BE2C (cell line): ENCODE measurements at regions not wholly inside any gene's neighbourhood (a gene's known extent, or its start where the extent isn't known, plus 50 kb on each side); places are given as distances from the start of the nearest gene placed in this dataset.

Experiments used
- DNase-seq: peaks from one replicate; pipeline ENCODE4 v3.0.0-alpha.2; 2020
- H3K27me3 ChIP-seq: fragments of 250-450 bp; sonication (Bioruptor Pico); 2 replicates; pipeline ENCODE4 v1.5.1; 2020; ENCODE audit warnings: mild to moderate bottlenecking
- H3K36me3 ChIP-seq: fragments of 250-450 bp; sonication (Bioruptor Pico); 2 replicates; pipeline ENCODE4 v1.5.1; 2020; ENCODE audit warnings: mild to moderate bottlenecking
- H3K4me1 ChIP-seq: fragments of 250-450 bp; sonication (Bioruptor Pico); 2 replicates; pipeline ENCODE4 v1.5.1; 2020
- H3K4me3 ChIP-seq: 2 replicates; pipeline ENCODE4 v1.5.1; 2011; ENCODE audit warnings: low read depth, low read length
- H3K9me3 ChIP-seq: fragments of 250-450 bp; sonication (Bioruptor Pico); 2 replicates; pipeline ENCODE4 v1.5.1; 2020
- TF ChIP-seq, protein P1 (sequence below): IDR thresholded peaks from 2 replicates; pipeline ENCODE4 v1.5.1; 2012; ENCODE audit warnings: mild to moderate bottlenecking, low read depth, low read length

DNA sequence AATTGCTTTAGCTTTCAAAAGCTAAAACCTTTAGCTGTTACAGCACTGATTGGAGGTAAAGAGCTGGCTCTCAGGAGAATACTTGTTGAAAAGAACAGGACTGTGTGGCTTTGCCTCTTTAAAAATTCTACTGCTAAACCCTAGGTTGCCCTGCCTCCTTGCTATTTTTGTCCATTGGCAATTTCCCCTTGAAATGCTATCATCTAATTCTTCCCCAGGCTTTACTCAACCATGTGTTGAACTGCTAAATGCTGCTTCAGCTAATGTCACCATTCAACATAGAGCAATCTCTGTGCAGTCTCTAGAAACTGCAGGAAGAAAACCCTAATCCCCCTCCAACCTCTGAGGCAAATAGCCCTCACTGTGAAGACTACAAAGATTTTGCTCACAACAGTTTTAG lies 203.7 kb upstream of the ARX start:
- no peaks in the 10 kb centered on the region for H3K36me3 ChIP-seq
- TF ChIP-seq, protein P1, sequence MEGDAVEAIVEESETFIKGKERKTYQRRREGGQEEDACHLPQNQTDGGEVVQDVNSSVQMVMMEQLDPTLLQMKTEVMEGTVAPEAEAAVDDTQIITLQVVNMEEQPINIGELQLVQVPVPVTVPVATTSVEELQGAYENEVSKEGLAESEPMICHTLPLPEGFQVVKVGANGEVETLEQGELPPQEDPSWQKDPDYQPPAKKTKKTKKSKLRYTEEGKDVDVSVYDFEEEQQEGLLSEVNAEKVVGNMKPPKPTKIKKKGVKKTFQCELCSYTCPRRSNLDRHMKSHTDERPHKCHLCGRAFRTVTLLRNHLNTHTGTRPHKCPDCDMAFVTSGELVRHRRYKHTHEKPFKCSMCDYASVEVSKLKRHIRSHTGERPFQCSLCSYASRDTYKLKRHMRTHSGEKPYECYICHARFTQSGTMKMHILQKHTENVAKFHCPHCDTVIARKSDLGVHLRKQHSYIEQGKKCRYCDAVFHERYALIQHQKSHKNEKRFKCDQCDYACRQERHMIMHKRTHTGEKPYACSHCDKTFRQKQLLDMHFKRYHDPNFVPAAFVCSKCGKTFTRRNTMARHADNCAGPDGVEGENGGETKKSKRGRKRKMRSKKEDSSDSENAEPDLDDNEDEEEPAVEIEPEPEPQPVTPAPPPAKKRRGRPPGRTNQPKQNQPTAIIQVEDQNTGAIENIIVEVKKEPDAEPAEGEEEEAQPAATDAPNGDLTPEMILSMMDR: no peak
- DNase-seq: no peak
- H3K4me1 ChIP-seq: no peaks in the 10 kb centered on the region
- no peak overlapping the region for H3K4me3 ChIP-seq
- H3K27me3 ChIP-seq: no peaks in the 10 kb centered on the region
- H3K9me3 ChIP-seq: no peaks in the 10 kb centered on the region

DNA sequence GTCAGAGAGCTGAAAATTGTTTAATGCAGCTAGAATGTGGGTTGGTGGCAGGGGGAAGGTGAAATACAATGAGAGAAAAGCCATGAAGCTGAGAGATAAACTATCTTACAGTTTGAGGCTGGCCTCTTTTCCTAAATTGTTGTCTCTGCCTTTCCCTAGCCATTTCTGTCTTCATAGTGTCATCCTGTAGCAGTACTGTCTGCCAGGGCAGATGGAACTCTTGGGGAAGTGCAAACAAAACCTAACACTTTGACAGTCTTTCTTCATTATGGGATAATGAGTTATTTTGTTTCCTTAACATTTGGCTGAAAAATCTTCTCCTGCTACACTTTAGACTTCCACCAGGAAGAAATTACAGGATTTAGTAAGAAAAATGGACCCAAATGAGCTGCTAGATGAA lies 197.8 kb upstream of the ARX start:
- H3K4me1 ChIP-seq: no peaks in the 10 kb centered on the region
- TF ChIP-seq, protein P1: no peak
- no peak for DNase-seq
- H3K4me3 ChIP-seq: no peak overlapping the region
- no peaks in the 10 kb centered on the region for H3K36me3 ChIP-seq
- H3K27me3 ChIP-seq: no peaks in the 10 kb centered on the region
- H3K9me3 ChIP-seq: no peaks in the 10 kb centered on the region

DNA sequence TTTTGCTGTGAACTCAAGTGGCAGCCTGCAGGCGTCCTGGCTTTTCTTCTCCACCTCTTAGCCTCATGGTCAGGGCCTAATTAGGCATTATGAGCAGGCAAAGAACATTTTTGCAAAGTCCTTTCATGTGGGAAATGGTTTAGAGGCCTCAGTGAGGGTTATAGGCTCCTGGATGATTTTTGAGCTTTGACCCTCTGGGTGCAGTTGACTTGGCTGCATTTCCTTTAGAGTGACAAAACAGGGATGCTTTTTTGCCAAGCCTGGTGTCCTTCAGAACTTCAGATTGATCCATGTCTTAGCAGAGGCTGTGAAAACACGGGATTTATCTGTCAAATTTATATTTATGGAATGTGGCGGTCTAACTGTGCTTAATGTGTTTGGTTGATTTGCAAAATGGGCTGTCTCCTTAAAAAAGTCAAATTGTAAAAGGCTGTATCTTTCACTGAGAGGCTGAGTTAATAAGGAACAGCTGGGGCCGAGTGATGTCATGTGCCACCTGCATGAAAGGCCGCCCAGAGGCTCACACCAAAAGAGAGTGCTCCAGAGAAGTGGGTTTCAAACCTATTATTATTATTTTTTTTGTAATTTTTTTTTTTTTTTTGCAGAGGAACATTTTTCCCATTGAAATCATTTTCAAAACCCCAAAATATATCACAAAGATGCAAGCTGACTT lies 192.2 kb upstream of the ARX start:
- DNase-seq: no peak
- Histone ChIP-seq H3K27me3 (no peaks in the 10 kb centered on the region), H3K4me1 (no peaks in the 10 kb centered on the region), H3K36me3 (no peaks in the 10 kb centered on the region), H3K4me3 (no peak overlapping the region), H3K9me3 (no peaks in the 10 kb centered on the region)
- TF ChIP-seq, protein P1: no peak

DNA sequence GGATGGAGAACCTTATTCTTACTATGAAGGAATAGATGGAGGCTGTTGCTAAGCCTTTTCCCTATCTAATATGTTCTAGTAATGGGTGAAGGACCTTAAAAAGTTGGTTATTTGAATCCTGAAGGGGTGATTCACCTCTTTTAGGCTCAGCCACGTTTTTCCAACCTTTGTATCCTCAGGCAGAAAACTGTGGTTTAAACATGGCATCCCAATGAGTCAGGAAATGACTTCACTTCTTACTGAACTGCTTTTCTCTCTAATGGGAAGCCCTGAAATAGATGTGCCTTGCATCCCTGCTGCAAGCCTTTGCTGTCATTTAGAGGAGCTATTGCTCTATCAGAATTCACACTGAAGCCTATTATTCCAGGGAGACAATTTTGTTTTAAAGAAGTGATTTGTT lies 191.0 kb upstream of the ARX start:
- DNase-seq: no peak
- TF ChIP-seq, protein P1: no peak
- Histone ChIP-seq H3K4me3 (no peak overlapping the region), H3K36me3 (no peaks in the 10 kb centered on the region), H3K27me3 (no peaks in the 10 kb centered on the region), H3K9me3 (no peaks in the 10 kb centered on the region), H3K4me1 (no peaks in the 10 kb centered on the region)

DNA sequence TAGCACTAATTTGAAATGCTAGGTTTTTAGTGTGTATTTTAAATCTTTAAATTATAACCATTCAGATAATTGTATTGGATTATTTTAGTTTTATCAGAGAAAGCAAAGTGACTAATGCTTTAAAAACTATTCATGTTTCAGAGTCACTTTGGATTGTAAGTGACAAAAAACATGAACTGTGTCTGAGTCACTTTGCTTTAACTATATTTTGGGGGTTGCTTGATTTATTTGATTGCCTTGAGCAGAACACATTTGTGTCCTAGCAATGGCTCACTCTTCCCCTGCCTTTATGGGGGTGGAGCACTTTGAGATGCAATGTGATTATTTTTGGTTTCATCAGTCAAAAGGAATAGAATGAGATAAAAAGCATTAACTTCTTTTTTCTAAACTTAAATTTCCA lies 188.4 kb upstream of the ARX start:
- Histone ChIP-seq H3K27me3 (no peaks in the 10 kb centered on the region), H3K4me1 (no peaks in the 10 kb centered on the region), H3K4me3 (no peak overlapping the region), H3K36me3 (no peaks in the 10 kb centered on the region), H3K9me3 (no peaks in the 10 kb centered on the region)
- DNase-seq: no peak
- TF ChIP-seq, protein P1: no peak

DNA sequence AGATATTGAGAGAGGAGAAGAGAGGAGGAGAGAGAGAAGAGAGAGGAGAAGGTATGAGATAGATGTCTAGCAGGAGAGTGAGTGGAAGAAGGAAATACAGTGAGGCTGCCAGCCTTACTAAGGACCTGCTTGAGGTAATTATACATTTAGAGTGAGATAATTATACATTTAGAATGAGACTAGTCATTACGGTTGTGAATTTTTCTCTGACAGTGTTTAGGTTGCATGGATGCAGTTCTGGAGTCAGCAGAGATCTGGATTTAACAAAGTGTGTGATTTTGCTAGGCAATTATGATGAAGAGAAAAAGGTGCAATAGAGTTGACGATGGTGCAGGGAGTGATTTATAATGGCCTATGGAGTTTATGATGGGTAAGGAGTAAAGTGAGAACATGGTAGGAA lies 187.1 kb upstream of the ARX start:
- no peaks in the 10 kb centered on the region for H3K9me3 ChIP-seq
- TF ChIP-seq, protein P1: no peak
- H3K36me3 ChIP-seq: no peaks in the 10 kb centered on the region
- no peaks in the 10 kb centered on the region for H3K27me3 ChIP-seq
- H3K4me3 ChIP-seq: no peak overlapping the region
- no peaks in the 10 kb centered on the region for H3K4me1 ChIP-seq
- no peak for DNase-seq
